T-helper 1 cell treated with Interleukin-12 subunit alpha and Interleukin-12 subunit beta and Interleukin-4 antibody, amounts not matched to agents 30 ng/mL and 1 ng/mL, for 36 hours (primary cell): ENCODE measurements at regions not wholly inside any gene's neighbourhood (a gene's known extent, or its start where the extent isn't known, plus 50 kb on each side); places are given as distances from the start of the nearest gene placed in this dataset.
"Not testable (repeated sequence)": the region's sequence is repeated elsewhere in the genome, so short reads cannot be mapped to it uniquely, and the experiment has no call there.

ENCODE experiments used
- intact Hi-C: fragments of 100-400 bp; cut with micrococcal nuclease; formaldehyde crosslinking; loops from one replicate; pipeline ENCODE4 v1.15.1; 2024

DNA sequence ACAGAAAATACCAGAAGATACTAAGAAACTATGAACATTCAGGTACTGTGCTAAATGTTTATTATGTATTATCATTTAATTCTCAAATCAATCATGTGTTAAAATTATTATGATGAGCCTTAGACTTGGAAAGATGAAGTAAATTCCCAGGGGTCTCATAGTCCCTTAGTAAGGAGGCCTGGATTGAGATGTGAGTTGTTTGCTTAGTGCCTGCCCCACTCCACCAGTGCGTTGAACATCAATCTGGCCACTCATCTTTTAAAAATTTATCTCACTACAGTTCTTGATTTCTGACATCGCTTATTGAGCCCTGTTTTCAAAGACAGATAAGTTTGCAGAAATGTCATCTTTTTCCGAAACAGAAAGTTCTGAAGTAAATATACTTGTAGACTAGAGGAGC lies 618.4 kb upstream of the SEMA3D start:
- intact Hi-C loops, result no loop called here

DNA sequence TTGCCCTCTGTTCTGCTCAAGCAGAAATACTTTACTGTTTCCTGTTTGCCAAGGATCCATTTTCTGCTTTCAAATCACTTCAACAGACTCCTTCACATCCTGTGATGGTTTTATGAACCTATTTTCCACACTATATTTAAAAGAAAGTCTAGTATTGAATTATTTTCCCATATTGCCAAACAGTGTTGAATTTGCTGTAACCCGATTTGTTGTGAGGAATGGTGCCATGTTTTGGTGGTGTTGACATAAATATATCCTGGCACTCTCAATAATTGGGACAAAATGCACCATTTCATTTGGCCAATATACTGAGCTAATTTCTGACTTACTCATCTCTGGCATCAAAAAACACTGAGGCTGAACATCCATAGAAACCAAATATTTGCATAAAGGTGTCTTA lies 615.4 kb upstream of the SEMA3D start:
- intact Hi-C loops, result no loop called here

DNA sequence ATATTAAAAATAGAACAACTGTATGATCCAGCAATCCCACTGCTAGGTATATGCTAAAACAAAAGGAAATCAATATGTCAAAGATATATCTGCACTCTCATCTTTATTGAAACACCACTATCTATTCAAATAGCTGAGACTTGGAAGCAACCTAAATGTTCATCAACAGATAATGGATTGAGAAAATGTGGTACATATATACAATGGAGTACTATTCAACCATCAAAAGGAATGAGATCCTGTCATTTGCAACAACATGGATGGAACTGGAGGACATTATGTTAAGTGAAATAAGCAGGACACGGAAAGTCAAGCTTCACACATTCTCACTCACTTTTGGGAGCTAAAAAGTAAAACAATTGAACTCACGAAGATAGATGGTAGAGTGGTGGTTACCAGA lies 610.1 kb upstream of the SEMA3D start:
- intact Hi-C loops, result no loop called here

DNA sequence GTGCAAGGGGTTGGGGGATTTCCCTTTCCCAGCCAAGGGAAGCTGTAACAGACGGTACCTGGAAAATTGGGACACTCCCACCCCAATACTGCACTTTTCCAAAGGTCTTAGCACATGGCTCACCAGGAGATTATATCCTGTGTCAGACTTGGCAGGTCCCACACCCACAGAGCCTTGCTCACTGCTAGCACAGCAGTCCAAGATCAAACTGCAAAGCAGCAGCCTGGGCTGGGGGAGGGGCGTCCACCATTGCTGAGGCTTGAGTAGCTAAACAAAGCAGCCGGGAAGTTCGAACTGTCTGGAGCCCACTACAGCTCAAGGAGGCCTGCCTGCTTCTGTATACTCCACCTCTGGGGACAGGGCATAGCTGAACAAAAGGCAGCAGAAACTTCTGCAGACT lies 604.2 kb upstream of the SEMA3D start:
- intact Hi-C loops, result not testable (repeated sequence)

DNA sequence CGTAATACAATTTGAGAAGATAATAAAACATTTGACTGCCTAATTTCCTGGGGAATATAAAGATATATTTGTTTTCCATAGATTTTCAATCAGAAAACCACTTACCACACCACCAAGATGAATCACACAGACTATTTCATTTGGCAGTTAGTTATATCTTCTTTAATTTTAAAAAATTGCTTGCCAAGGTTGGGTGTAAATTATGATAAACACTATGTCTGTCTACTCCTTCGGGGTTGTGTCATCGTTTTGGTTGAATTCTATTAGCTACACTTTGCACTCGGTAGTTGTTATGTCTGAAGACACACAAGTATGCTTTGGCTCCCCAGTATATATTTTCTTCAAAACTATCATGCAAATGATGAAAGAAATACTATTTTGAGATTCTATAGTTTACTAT lies 594.8 kb upstream of the SEMA3D start:
- intact Hi-C loops, result no loop called here

DNA sequence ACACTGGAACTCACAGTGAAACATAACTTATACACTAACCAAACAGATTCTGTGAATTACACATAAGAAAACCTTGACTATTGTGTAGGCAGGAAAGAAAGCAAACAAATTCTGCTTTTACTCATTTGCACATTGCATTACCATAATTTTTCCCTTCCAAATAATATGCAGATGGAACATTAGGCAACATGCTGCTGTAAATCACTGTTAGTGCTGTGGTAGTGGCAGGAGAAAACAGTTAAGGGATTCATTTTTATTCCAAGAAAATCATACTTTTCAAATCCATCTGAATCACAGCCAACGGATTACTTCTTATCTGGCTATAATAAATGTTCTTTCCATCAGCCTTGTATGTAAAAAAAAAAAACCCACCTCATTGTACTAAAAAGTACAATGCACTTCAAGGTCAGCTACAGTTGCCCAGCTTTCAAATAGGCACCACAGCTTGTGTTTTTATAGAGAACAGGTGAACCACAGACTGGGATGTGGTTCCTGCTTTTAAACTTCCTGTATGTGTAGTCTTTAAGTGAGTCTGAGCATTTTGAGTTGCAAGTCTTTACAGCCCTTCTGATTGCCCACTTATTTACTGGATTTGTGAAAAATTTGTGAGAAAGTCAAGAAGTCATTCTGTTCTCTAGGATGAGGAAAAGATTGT lies 590.0 kb upstream of the SEMA3D start:
- intact Hi-C loops, result no loop called here

DNA sequence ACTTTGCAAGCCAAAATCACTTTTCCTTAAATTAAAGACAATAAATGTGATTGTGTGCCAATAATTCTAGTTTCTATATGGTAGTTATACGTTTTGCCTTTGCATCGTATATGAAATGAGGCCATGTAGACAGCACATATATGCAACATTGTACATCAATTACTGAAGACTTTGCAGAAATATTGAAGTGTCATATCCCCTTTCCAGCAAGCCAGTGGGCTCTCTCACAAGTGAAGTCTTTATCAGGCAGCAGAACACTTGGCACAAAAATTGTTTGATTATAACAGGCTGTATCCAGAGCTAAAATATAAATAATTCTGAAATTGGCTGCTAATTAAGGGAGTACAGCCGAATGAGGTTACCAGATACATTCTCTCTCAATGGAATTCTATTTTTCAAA lies 588.6 kb upstream of the SEMA3D start:
- intact Hi-C loops, result no loop called here

DNA sequence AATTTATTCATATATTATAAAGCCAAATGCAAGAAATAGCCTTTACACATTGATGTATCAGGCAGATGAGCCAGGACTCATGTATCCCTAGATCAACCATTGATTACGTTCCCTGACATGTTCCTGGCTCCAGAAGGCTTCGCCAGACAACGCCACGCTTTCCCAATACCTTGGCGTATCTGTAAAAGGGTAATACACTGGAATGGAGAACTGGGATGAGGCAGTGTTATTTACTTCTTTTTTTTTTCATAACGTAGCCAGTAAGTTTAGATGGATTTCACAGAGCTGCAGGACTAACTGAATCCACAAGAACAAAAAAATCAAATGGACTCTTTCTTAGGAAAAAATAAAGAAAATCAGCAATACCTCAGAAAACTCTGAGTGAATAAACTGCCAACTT lies 588.1 kb upstream of the SEMA3D start:
- intact Hi-C loops, result no loop called here

DNA sequence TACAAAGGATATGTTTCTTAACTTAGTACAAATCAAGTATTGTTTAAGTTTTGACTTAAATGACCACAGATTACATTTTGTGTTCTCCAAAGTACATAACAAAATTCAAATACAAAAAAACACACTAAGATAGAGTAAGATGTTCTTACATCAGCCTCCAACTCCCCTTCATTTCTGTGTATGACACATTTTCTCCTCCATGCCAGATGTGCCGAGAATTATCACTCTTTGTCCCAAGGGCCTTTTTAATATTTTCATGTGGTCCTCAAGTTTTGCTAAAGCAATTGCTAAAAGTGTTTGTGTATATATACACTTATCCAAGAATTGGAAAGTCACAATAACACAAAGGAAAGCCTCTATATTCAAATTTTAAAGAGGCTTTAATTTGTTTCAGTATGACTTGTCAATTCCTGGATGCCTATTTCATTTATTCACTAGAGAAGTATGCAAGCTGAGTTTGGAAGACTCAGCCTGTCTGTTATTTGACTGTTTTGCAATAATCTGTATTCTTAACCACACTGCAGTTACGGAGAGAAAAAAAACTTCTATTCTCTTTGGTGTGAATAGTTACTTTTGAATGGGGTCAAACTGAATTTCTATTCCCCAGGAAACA lies 586.4 kb upstream of the SEMA3D start:
- intact Hi-C loops, result no loop called here

DNA sequence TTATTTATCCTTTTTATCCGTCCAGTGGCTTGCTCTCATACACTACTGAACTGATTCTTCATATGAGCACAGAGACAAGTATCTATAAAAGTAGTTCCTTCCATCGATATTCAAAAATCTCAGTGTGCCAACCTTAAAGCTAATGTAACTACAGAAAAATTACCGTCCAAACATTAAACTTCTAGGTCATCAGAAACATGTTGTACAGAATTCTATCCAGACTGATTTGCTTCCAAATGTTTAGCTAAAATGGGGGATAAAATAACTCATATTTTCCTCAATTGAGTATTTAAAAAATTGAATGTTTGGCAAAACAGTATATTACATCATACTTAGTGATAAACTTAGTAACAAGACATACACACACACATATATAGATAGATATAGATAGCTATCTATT lies 584.7 kb upstream of the SEMA3D start:
- intact Hi-C loops, result no loop called here

DNA sequence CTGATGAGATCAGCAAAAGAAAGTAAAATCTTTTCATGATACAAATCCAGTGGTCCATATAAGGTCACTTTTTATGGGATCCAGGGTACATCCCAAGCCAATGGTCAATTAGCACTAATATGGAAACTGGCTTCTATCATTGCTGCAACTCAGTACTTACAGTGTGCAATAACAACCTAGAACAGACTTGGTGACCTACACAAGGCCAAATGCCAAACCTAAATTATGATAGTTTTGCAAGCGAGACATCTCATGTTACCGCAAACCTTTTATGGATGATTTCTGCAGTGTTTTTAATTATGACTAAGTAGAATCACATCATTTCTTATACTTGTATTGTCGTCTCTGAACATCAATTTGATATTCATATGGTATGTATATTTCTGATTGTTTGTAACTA lies 583.5 kb upstream of the SEMA3D start:
- intact Hi-C loops, result no loop called here

DNA sequence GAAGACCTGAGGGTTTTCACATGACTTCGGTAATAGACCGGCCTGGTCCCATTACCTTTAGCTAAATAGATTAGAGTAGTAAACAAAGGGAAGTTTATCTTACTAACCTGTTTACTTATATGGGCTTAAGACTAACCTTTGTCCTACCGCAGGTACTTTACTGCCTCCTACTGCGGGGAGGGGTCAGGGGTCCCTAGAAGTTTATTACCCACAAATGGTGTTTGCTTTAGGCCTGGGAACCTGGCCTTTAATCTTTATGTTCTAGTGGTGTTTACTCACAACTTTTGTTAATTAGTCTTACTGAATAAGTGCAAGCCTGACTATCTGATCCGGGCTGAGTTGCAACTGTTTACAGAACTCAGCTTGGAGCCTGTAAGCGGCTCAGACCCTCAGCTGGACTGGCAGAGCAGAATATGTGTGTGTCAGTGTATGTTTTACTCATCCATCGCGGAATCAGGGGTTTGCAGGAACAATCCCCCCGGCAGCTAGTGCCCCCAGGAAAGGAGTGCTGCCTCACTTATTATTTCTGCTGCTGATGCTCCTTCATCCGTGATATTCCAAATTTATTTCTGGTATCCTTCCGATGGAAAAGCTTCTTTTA lies 578.9 kb upstream of the SEMA3D start:
- intact Hi-C loops, result no loop called here

DNA sequence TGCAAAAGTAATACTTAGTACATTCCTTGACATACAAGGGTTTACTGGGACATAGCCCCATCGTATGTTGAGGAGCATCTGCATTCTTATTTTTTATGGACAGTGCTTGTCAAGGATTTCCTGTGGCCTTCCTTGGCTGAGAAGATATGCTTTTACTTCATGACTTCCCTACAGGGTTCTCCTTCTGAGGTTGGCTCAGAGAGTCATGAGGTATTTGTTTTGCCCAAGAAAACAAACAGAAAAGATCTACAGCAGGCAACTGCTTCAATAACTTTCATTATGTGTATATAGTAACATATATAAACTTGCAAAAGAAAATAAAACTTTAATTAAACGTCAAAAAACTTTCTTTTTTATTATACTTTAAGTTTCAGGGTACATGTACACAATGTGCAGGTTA lies 577.2 kb upstream of the SEMA3D start:
- intact Hi-C loops, result no loop called here

DNA sequence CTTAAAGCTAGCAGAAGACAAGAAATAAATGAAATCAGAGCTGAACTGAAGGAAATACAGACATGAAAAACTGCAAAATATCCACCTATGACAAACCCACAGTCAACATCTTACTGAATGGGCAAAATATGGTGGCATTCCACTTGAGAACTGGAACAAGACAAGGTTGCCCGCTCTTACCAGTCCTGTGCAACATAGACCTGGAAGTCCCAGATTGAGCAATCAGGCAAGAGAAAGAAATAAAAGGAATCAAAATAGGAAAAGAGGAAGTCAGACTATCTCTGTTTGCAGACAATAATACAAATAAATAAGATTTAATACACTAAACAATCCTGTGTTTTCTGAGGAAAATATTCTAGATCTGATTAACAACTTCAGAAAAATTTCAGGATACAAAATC lies 570.5 kb upstream of the SEMA3D start:
- intact Hi-C loops, result no loop called here

DNA sequence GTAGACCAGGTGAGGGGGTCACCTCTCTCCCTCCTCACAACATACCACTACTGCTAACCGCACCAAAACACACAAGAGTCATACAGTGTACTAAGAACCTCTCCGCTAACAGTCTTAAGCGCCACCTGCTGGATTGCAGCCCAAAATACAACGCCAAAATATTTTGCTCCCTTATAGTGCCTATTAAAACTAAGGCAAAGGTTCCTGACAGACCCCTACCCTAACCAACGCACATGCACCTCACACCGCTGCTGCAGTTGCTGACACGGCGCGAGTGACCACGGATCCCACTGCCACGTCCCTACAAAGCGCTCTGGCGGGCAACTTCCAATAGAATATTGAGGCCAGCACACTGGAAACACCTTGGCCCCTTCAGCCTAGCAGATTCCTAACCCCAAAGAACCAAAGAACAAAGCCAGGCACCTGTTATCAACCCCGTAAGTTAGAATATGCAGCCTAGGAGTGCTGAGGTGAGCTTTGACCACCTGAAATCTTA lies 563.6 kb upstream of the SEMA3D start:
- intact Hi-C loops, result no loop called here

DNA sequence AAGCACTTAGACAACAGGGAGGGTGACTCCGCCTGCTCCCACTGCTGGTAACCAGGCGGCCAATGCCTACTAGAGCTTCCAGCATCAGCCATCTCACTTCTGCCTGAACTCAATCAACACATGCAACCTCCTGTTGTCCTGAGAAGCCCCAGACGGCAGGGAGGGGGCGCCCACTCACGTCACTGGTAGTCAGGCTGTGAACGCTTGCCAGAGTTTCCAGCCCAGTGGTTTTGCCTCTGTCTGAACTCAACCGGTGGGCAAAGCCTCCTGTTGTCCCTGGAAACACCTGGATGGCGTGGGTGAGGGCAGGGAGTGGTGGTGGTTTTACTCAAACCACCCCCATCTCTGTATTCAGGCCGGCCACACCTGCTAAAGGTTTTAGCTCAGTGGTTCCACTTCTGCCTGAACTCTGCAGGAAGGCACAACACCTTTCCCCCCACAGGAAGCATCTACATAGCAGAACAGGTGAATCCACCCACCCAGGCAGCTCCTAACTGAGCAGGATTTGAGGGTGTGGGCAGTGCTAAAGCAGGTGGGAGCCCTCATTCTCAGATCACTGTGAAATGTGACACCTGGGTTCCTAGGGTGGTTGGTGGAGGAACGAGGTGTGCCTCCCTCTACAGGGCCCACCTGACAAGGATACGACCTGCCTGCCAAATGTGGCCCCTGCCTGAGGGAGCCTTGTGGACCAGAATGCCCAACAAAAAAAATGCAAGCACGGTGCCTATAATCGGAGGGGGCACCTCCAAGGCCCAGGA lies 563.0 kb upstream of the SEMA3D start:
- intact Hi-C loops, result no loop called here

DNA sequence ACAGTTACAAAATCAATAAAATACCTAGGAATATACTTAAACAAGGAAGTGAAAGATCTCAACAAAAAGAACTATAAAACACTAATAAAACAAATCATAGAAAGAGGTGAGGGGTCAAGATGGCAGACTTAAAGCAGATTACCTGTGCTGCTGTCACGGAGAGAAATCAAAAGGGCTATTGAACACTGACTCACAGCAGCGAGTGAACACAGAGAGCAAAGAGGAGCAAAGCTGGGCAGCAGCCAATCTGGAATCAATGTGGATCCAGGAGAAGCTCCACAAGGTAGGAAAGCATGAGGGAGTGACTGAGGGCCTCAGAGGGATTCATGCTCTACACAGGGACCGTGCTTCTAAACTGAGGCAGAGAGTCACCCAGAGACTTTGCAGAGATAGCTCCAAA lies 562.0 kb upstream of the SEMA3D start:
- intact Hi-C loops, result no loop called here

DNA sequence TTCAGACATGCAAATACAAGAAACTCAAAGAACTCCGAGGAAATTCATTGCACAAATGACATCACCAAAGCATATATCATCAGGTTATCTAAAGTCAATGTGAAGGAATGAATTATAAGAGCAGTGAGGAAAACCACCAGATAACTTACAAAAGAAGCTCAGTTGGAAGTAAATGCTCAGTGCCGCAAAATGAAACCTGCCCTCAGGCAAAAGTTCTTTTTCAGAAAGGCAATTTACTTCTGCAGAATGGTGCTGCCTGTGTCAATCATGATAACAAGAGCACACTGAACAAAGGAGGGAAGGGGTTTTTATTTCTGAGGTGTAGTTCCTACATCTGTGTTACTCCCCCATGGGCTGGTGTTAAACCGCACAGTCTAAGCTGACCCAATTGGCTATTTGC lies 550.6 kb upstream of the SEMA3D start:
- intact Hi-C loops, result no loop called here

DNA sequence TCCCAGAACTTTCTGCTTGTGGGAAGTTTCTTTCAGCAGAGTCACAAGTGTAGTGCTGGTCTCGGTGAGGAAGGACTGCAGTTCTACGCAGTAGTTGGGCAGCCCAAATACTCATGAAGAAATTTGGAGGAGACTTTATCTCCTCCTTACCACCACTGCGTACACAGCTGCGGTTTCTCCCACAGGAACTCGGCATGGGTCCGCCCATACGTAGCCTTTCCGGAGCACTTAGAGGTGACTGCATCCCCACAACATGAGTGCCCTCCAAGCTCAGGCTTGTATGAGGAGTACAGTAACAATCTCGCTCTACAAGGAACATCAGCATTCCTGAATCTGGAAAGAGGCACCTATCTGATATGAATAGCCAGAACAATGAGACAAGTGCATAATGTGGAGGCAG lies 549.2 kb upstream of the SEMA3D start:
- intact Hi-C loops, result no loop called here

DNA sequence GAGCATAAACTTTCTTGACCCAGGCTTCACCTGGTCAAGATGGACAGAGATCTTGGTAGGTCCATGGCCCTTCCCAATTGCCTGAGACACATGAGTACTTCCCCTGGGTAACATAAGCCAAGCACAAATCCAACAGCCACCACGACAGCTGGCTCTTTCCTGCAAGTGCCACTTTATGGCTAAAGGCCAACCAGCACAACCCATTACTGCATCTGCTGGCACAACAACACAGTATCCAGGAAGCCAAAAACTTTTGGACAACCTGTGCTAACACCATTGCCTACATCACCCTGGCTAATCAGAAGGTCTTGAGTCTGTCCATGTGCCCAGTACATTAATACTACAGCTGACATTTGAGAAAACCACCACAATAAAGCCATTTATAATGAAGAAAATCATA lies 548.0 kb upstream of the SEMA3D start:
- intact Hi-C loops, result no loop called here

DNA sequence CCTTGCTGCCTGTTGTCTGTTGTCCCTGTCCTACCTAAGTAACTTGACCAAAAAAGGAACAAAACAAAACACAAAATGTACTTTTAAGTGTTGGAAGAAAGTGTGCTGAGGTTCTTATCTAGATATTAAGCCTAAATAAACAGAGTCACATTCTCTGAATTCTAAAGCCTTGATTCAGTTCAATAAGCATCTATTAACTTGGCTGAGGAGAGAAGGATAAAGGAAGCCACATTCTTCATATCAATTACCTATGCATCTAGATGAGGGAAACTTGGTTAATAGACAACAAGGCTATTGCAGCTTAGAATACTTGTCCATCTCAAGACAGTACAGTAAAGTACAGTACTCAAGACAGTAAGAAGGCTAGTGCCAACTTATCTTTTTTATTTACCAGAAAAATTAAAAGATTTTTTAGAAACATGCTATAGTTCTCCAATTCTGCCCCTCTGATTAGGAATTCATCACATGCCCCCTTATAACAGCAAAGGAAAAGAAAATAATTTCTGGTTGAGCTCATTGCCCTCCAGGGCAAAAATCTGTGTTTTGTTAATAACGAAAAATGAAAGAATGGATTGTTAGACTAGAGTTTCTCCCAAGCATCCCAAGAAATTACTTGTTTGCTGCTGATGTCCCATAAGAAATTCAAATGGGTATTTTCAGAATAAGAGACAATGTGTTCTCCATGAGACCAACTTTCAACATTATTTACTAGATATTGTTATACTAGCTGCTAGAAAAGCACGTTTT lies 546.5 kb upstream of the SEMA3D start:
- intact Hi-C loops, result no loop called here

DNA sequence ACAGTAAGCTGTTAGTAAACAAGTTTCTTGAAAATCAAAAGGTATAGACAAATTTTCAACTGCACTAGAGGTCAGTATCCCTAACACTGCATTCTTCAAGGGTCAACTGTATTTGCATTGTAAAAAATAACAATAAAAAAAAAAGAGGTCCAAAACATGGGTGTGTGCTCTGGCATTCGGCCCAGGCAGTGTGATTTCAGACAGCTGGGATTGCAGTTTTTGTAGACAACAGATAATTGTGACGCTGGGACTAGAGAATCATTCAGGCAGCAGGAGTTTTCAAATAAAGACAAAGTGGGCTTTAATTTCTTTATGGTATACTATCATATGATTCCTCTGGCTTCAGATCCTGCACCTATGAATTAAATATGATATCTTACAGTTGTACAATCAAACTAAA lies 543.2 kb upstream of the SEMA3D start:
- intact Hi-C loops, result no loop called here
